ENCODE measurements at regions not wholly inside any gene's neighbourhood (a gene's known extent, or its start where the extent isn't known, plus 50 kb on each side); places are given as distances from the start of the nearest gene placed in this dataset.

- TF ChIP-seq, protein P1, sequence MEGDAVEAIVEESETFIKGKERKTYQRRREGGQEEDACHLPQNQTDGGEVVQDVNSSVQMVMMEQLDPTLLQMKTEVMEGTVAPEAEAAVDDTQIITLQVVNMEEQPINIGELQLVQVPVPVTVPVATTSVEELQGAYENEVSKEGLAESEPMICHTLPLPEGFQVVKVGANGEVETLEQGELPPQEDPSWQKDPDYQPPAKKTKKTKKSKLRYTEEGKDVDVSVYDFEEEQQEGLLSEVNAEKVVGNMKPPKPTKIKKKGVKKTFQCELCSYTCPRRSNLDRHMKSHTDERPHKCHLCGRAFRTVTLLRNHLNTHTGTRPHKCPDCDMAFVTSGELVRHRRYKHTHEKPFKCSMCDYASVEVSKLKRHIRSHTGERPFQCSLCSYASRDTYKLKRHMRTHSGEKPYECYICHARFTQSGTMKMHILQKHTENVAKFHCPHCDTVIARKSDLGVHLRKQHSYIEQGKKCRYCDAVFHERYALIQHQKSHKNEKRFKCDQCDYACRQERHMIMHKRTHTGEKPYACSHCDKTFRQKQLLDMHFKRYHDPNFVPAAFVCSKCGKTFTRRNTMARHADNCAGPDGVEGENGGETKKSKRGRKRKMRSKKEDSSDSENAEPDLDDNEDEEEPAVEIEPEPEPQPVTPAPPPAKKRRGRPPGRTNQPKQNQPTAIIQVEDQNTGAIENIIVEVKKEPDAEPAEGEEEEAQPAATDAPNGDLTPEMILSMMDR (conservative IDR thresholded peaks at IDR 0.05; ENCODE audit: low read depth, low read length): no peak
- TF ChIP-seq EZH2 (IDR thresholded peaks at IDR 0.05; ENCODE audit: low read length, unreplicated experiment): no peak
Measured at GRCh38 chr13:80695841-80696240, 354.9 kb upstream of the SPRY2 start.
